Memory B cell (primary cell): ENCODE measurements at regions not wholly inside any gene's neighbourhood (a gene's known extent, or its start where the extent isn't known, plus 50 kb on each side); places are given as distances from the start of the nearest gene placed in this dataset.
A peak's percentile ranks its signal among the peaks of the same experiment; 100 is the strongest.
"Not testable (repeated sequence)": the region's sequence is repeated elsewhere in the genome, so short reads cannot be mapped to it uniquely, and the experiment has no call there.

ENCODE experiments used
- ATAC-seq: fragments of 150-1000 bp; cut with Tn5 transposase; 2 replicates; pipeline ENCODE4 v1.10.0; 2021; ENCODE audit warnings: low read depth, mild to moderate bottlenecking, moderate library complexity
- DNase-seq, 2 donors: peaks; one replicate each; pipeline ENCODE4 v3.0.0; 2022; ENCODE audit warnings: low spot score in 2 of 2
- H3K27ac Mint-ChIP-seq: one replicate; pipeline ENCODE4 v1.8.0; 2022; ENCODE audit warnings: mild to moderate bottlenecking, moderate library complexity, mixed read lengths
- H3K27me3 Mint-ChIP-seq: one replicate; pipeline ENCODE4 v1.8.0; 2022; ENCODE audit warnings: mixed read lengths
- H3K36me3 Mint-ChIP-seq: one replicate; pipeline ENCODE4 v1.8.0; 2022; ENCODE audit warnings: mild to moderate bottlenecking, mixed read lengths
- H3K4me1 Mint-ChIP-seq: one replicate; pipeline ENCODE4 v1.8.0; 2022; ENCODE audit warnings: mixed read lengths
- H3K4me3 Mint-ChIP-seq: one replicate; pipeline ENCODE4 v1.8.0; 2022; ENCODE audit warnings: mild to moderate bottlenecking, moderate library complexity, mixed read lengths
- H3K9me3 Mint-ChIP-seq: one replicate; pipeline ENCODE4 v1.8.0; 2022; ENCODE audit warnings: mixed read lengths

GRCh38 chr2:8126783-8127182 is 555.1 kb upstream of the ID2 start:
- Mint-ChIP-seq H3K27ac (no peak overlapping the region), H3K4me1 (no peaks in the 10 kb centered on the region), H3K9me3 (peaks cover 3% of the 10 kb centered on the region), H3K27me3 (peaks cover 5% of the 10 kb centered on the region), H3K36me3 (no peaks in the 10 kb centered on the region), H3K4me3 (no peak overlapping the region)
- no peak for ATAC-seq
- no peak for DNase-seq

GRCh38 chr2:8131423-8131822 is 550.4 kb upstream of the ID2 start:
- H3K27ac Mint-ChIP-seq, DNase-seq, H3K4me3 Mint-ChIP-seq, H3K4me1 Mint-ChIP-seq, ATAC-seq, H3K36me3 Mint-ChIP-seq, H3K9me3 Mint-ChIP-seq: not testable (repeated sequence)
- H3K27me3 Mint-ChIP-seq, result peaks cover 12% of the 10 kb centered on the region

GRCh38 chr2:8132351-8132831 is 549.5 kb upstream of the ID2 start:
- H3K9me3 Mint-ChIP-seq, result peaks cover 4% of the 10 kb centered on the region
- no peak for ATAC-seq
- no peak overlapping the region for H3K4me3 Mint-ChIP-seq

GRCh38 chr2:8132879-8133278 is 549.0 kb upstream of the ID2 start:
- no peaks in the 10 kb centered on the region for H3K36me3 Mint-ChIP-seq
- no peak for DNase-seq
- H3K4me1 Mint-ChIP-seq, result peaks cover 2% of the 10 kb centered on the region
- ATAC-seq, result no peak
- H3K9me3 Mint-ChIP-seq, result peaks cover 4% of the 10 kb centered on the region
- H3K27ac Mint-ChIP-seq, result no peak overlapping the region
- H3K27me3 Mint-ChIP-seq, result peaks cover 12% of the 10 kb centered on the region
- H3K4me3 Mint-ChIP-seq, result no peak overlapping the region

More at GRCh38 chr2:8132351-8132831, 549.5 kb upstream of the ID2 start:
- peaks cover 12% of the 10 kb centered on the region for H3K27me3 Mint-ChIP-seq
- H3K27ac Mint-ChIP-seq, result no peak overlapping the region
- no peaks in the 10 kb centered on the region for H3K36me3 Mint-ChIP-seq
- no peak for DNase-seq
- H3K4me1 Mint-ChIP-seq, result peaks cover 2% of the 10 kb centered on the region

GRCh38 chr2:8133363-8133762 is 548.5 kb upstream of the ID2 start:
- no peak for ATAC-seq
- H3K4me3 Mint-ChIP-seq, result no peak overlapping the region

GRCh38 chr2:8133913-8134472 is 547.9 kb upstream of the ID2 start:
- H3K27ac Mint-ChIP-seq, result no peak overlapping the region
- no peak overlapping the region for H3K4me3 Mint-ChIP-seq
- peaks cover 2% of the 10 kb centered on the region for H3K4me1 Mint-ChIP-seq
- H3K9me3 Mint-ChIP-seq, result peaks cover 6% of the 10 kb centered on the region
- DNase-seq, result no peak
- no peaks in the 10 kb centered on the region for H3K36me3 Mint-ChIP-seq
- no peak for ATAC-seq
- peaks cover 13% of the 10 kb centered on the region for H3K27me3 Mint-ChIP-seq

More at GRCh38 chr2:8133363-8133762, 548.5 kb upstream of the ID2 start:
- Mint-ChIP-seq H3K9me3 (peaks cover 4% of the 10 kb centered on the region), H3K4me1 (peaks cover 2% of the 10 kb centered on the region), H3K27me3 (peaks cover 12% of the 10 kb centered on the region), H3K27ac (no peak overlapping the region), H3K36me3 (no peaks in the 10 kb centered on the region)
- no peak for DNase-seq

- ATAC-seq, result no peak
- H3K9me3 Mint-ChIP-seq, result peaks cover 6% of the 10 kb centered on the region
- H3K4me1 Mint-ChIP-seq, result peaks cover 2% of the 10 kb centered on the region
- no peak overlapping the region for H3K4me3 Mint-ChIP-seq
- peaks cover 13% of the 10 kb centered on the region for H3K27me3 Mint-ChIP-seq
- no peak for DNase-seq
- H3K27ac Mint-ChIP-seq, result no peak overlapping the region
- H3K36me3 Mint-ChIP-seq, result no peaks in the 10 kb centered on the region
Measured at GRCh38 chr2:8134473-8134932, 547.4 kb upstream of the ID2 start.

GRCh38 chr2:8134985-8135682 is 546.7 kb upstream of the ID2 start:
- no peak overlapping the region for H3K4me3 Mint-ChIP-seq
- no peaks in the 10 kb centered on the region for H3K36me3 Mint-ChIP-seq
- peaks cover 13% of the 10 kb centered on the region for H3K27me3 Mint-ChIP-seq
- no peak overlapping the region for H3K27ac Mint-ChIP-seq
- DNase-seq (no peak), ATAC-seq (peak; percentile 68)
- peaks cover 6% of the 10 kb centered on the region for H3K9me3 Mint-ChIP-seq
- peaks cover 2% of the 10 kb centered on the region for H3K4me1 Mint-ChIP-seq

GRCh38 chr2:8137801-8138200 is 544.1 kb upstream of the ID2 start:
- no peak overlapping the region for H3K4me3 Mint-ChIP-seq
- H3K4me1 Mint-ChIP-seq, result peaks cover 2% of the 10 kb centered on the region
- ATAC-seq (no peak), DNase-seq (no peak)
- no peak overlapping the region for H3K27ac Mint-ChIP-seq
- H3K36me3 Mint-ChIP-seq, result no peaks in the 10 kb centered on the region
- peaks cover 4% of the 10 kb centered on the region for H3K9me3 Mint-ChIP-seq
- H3K27me3 Mint-ChIP-seq, result peaks cover 13% of the 10 kb centered on the region

- H3K4me1 Mint-ChIP-seq, result peaks cover 2% of the 10 kb centered on the region
- H3K9me3 Mint-ChIP-seq, result peaks cover 4% of the 10 kb centered on the region
- no peaks in the 10 kb centered on the region for H3K36me3 Mint-ChIP-seq
- DNase-seq (no peak), ATAC-seq (no peak)
- peaks cover 5% of the 10 kb centered on the region for H3K27me3 Mint-ChIP-seq
- H3K4me3 Mint-ChIP-seq, result no peak overlapping the region
- H3K27ac Mint-ChIP-seq, result no peak overlapping the region
Measured at GRCh38 chr2:8138525-8138922, 543.3 kb upstream of the ID2 start.

GRCh38 chr2:8138923-8139667 is 542.8 kb upstream of the ID2 start:
- peaks cover 5% of the 10 kb centered on the region for H3K27me3 Mint-ChIP-seq
- H3K4me1 Mint-ChIP-seq, result peaks cover 2% of the 10 kb centered on the region
- H3K27ac Mint-ChIP-seq, result no peak overlapping the region
- no peak overlapping the region for H3K4me3 Mint-ChIP-seq
- H3K9me3 Mint-ChIP-seq, result peaks cover 4% of the 10 kb centered on the region
- no peak for ATAC-seq
- DNase-seq, result no peak
- no peaks in the 10 kb centered on the region for H3K36me3 Mint-ChIP-seq

GRCh38 chr2:8139668-8140200 is 542.1 kb upstream of the ID2 start:
- DNase-seq (no peak), ATAC-seq (no peak)
- no peak overlapping the region for H3K4me3 Mint-ChIP-seq
- peaks cover 2% of the 10 kb centered on the region for H3K4me1 Mint-ChIP-seq
- H3K27me3 Mint-ChIP-seq, result peaks cover 5% of the 10 kb centered on the region
- H3K36me3 Mint-ChIP-seq, result no peaks in the 10 kb centered on the region
- H3K9me3 Mint-ChIP-seq, result peaks cover 5% of the 10 kb centered on the region
- H3K27ac Mint-ChIP-seq, result no peak overlapping the region

GRCh38 chr2:8141079-8141707 is 540.7 kb upstream of the ID2 start:
- Mint-ChIP-seq H3K27ac (no peak overlapping the region), H3K4me1 (peaks cover 6% of the 10 kb centered on the region), H3K4me3 (no peak overlapping the region), H3K9me3 (peaks cover 4% of the 10 kb centered on the region), H3K36me3 (no peaks in the 10 kb centered on the region), H3K27me3 (peaks cover 3% of the 10 kb centered on the region)
- ATAC-seq (no peak), DNase-seq (no peak)

- H3K27me3 Mint-ChIP-seq, result peaks cover 3% of the 10 kb centered on the region
- no peak for ATAC-seq
- H3K4me3 Mint-ChIP-seq, result no peak overlapping the region
- H3K4me1 Mint-ChIP-seq, result peaks cover 8% of the 10 kb centered on the region
- no peak for DNase-seq
- no peaks in the 10 kb centered on the region for H3K36me3 Mint-ChIP-seq
- H3K27ac Mint-ChIP-seq, result no peak overlapping the region
- peaks cover 4% of the 10 kb centered on the region for H3K9me3 Mint-ChIP-seq
Measured at GRCh38 chr2:8141780-8142179, 540.1 kb upstream of the ID2 start.
